H9 (cell line): ENCODE measurements at regions not wholly inside any gene's neighbourhood (a gene's known extent, or its start where the extent isn't known, plus 50 kb on each side); places are given as distances from the start of the nearest gene placed in this dataset.
"Not testable (repeated sequence)": the region's sequence is repeated elsewhere in the genome, so short reads cannot be mapped to it uniquely, and the experiment has no call there.

Source experiments
- DNase-seq: peaks from one replicate; pipeline ENCODE4 v3.0.0-alpha.2; 2017
- H2AFZ ChIP-seq: one replicate; pipeline ENCODE4 v1.6.1; 2013; ENCODE audit warnings: mild to moderate bottlenecking, low read length, control low read depth, moderate library complexity
- H2AK5ac ChIP-seq: 2 replicates; pipeline ENCODE4 v1.6.1; 2013; ENCODE audit warnings: low read length, control low read depth, mixed read lengths; ENCODE audit not compliant: insufficient read length
- H2BK120ac ChIP-seq: one replicate; pipeline ENCODE4 v1.6.1; 2013; ENCODE audit warnings: low read depth, mild to moderate bottlenecking, low read length, control low read depth, inconsistent platforms; ENCODE audit not compliant: poor library complexity, severe bottlenecking
- H2BK12ac ChIP-seq: 2 replicates; pipeline ENCODE4 v1.6.1; 2013; ENCODE audit warnings: low read length, control low read depth, mixed read lengths, low read depth; ENCODE audit not compliant: insufficient read length
- H2BK15ac ChIP-seq: 2 replicates; pipeline ENCODE4 v1.6.1; 2013; ENCODE audit warnings: low read depth, low read length, control low read depth
- H2BK20ac ChIP-seq: one replicate; pipeline ENCODE4 v1.6.1; 2013; ENCODE audit warnings: low read depth, mild to moderate bottlenecking, low read length, control low read depth, inconsistent platforms; ENCODE audit not compliant: poor library complexity, severe bottlenecking
- H2BK5ac ChIP-seq: 2 replicates; pipeline ENCODE4 v1.6.1; 2013; ENCODE audit warnings: low read length, control low read depth, mixed read lengths; ENCODE audit not compliant: insufficient read length
- H3K14ac ChIP-seq: 2 replicates; pipeline ENCODE4 v1.6.1; 2013; ENCODE audit warnings: low read length, control low read depth; ENCODE audit not compliant: insufficient read depth
- H3K18ac ChIP-seq: 2 replicates; pipeline ENCODE4 v1.6.1; 2013; ENCODE audit warnings: low read depth, mild to moderate bottlenecking, mixed read lengths, low read length, control low read depth; ENCODE audit not compliant: insufficient read length
- H3K23ac ChIP-seq: 2 replicates; pipeline ENCODE4 v1.6.1; 2013; ENCODE audit warnings: low read length, control low read depth, mixed read lengths, low read depth; ENCODE audit not compliant: insufficient read length
- H3K23me2 ChIP-seq: 2 replicates; pipeline ENCODE4 v1.6.1; 2013; ENCODE audit warnings: low read depth, mild to moderate bottlenecking, mixed read lengths, low read length, control low read depth; ENCODE audit not compliant: insufficient read length, poor library complexity, severe bottlenecking
- H3K27ac ChIP-seq: 2 replicates; pipeline ENCODE4 v1.5.1; 2013; ENCODE audit warnings: low read length, control low read depth, mixed read lengths, low read depth; ENCODE audit not compliant: insufficient read length
- H3K27me3 ChIP-seq: 2 replicates; pipeline ENCODE4 v1.6.1; 2013; ENCODE audit warnings: low read length, control low read depth, inconsistent platforms; ENCODE audit not compliant: insufficient read depth
- H3K4ac ChIP-seq: 2 replicates; pipeline ENCODE4 v1.6.1; 2013; ENCODE audit warnings: low read depth, mild to moderate bottlenecking, control low read depth, inconsistent platforms, low read length, moderate library complexity
- H3K4me1 ChIP-seq: 2 replicates; pipeline ENCODE4 v1.6.1; 2013; ENCODE audit warnings: low read length, control low read depth, inconsistent platforms; ENCODE audit not compliant: insufficient read depth
- H3K4me2 ChIP-seq: 2 replicates; pipeline ENCODE4 v1.6.1; 2013; ENCODE audit warnings: low read length, control low read depth, mixed read lengths; ENCODE audit not compliant: insufficient read length, insufficient read depth
- H3K56ac ChIP-seq: 2 replicates; pipeline ENCODE4 v1.6.1; 2013; ENCODE audit warnings: low read depth, mild to moderate bottlenecking, mixed read lengths, low read length, control low read depth; ENCODE audit not compliant: insufficient read length
- H3K79me1 ChIP-seq: 2 replicates; pipeline ENCODE4 v1.6.1; 2013; ENCODE audit warnings: low read depth, mild to moderate bottlenecking, moderate library complexity, low read length, control low read depth, inconsistent platforms; ENCODE audit not compliant: insufficient read depth, poor library complexity, severe bottlenecking
- H3K79me2 ChIP-seq: 2 replicates; pipeline ENCODE4 v1.6.1; 2013; ENCODE audit warnings: low read length, control low read depth, inconsistent platforms; ENCODE audit not compliant: insufficient read depth
- H3K9ac ChIP-seq: 2 replicates; pipeline ENCODE4 v1.6.1; 2013; ENCODE audit warnings: low read length, control low read depth, mixed read lengths; ENCODE audit not compliant: insufficient read length; ENCODE audit errors: extremely low read depth
- H3K9me3 ChIP-seq: one replicate; pipeline ENCODE4 v1.6.1; 2013; ENCODE audit warnings: low read depth, low read length, inconsistent platforms; ENCODE audit not compliant: control insufficient read depth
- H3T11ph ChIP-seq: one replicate; pipeline ENCODE4 v1.6.1; 2013; ENCODE audit warnings: mild to moderate bottlenecking, low read length, control low read depth, inconsistent platforms
- H4K20me1 ChIP-seq: one replicate; pipeline ENCODE4 v1.6.1; 2013; ENCODE audit not compliant: control insufficient read depth, insufficient read length, insufficient read depth
- H4K5ac ChIP-seq: 2 replicates; pipeline ENCODE4 v1.6.1; 2013; ENCODE audit warnings: low read depth, mild to moderate bottlenecking, mixed read lengths, low read length, control low read depth; ENCODE audit not compliant: insufficient read length
- H4K8ac ChIP-seq: replicated peaks from 2 replicates; pipeline ENCODE4 v1.6.1; 2013; ENCODE audit warnings: low read length, control low read depth, mixed read lengths, low read depth; ENCODE audit not compliant: insufficient read length
- H4K91ac ChIP-seq: 2 replicates; pipeline ENCODE4 v1.6.1; 2013; ENCODE audit warnings: low read depth, mild to moderate bottlenecking, moderate library complexity, mixed read lengths, low read length, control low read depth; ENCODE audit not compliant: insufficient read length
- H3K27ac Mint-ChIP-seq, 3 experiments: 2 replicates in 2 of 3; 3 replicates in 1 of 3; pipeline ENCODE4 v1.8.0; 2020 to 2021; ENCODE audit warnings: mixed read lengths in 3 of 3, mild to moderate bottlenecking in 1 of 3, moderate library complexity in 1 of 3
- H3K27me3 Mint-ChIP-seq: 2 replicates; pipeline ENCODE4 v1.8.0; 2021; ENCODE audit warnings: low read depth, mild to moderate bottlenecking, moderate library complexity, mixed read lengths
- H3K36me3 Mint-ChIP-seq, 3 experiments: 2 replicates in 2 of 3; 3 replicates in 1 of 3; pipeline ENCODE4 v1.8.0; 2020 to 2021; ENCODE audit warnings: low read depth in 3 of 3, mixed read lengths in 3 of 3; ENCODE audit not compliant: insufficient read depth in 1 of 3
- H3K4me1 Mint-ChIP-seq, 2 experiments: 2 replicates each; pipeline ENCODE4 v1.8.0; 2020; ENCODE audit warnings: mixed read lengths in 2 of 2
- H3K4me3 Mint-ChIP-seq, 2 experiments: 2 replicates in 1 of 2; 3 replicates in 1 of 2; pipeline ENCODE4 v1.8.0; 2020 to 2021; ENCODE audit warnings: mild to moderate bottlenecking in 2 of 2, mixed read lengths in 2 of 2, moderate library complexity in 1 of 2
- H3K9me3 Mint-ChIP-seq, 2 experiments: 2 replicates in 1 of 2; 3 replicates in 1 of 2; pipeline ENCODE4 v1.8.0; 2020; ENCODE audit warnings: mild to moderate bottlenecking in 2 of 2, mixed read lengths in 2 of 2, moderate library complexity in 1 of 2
- WGBS: extraction: QIAGEN DNeasy Blood & Tissue Kit; methylation state at CpG from one replicate; pipeline ENCODE4 v1.1.7; 2013; ENCODE audit warnings: missing lambda C conversion rate, low lambda C conversion rate, mixed read lengths; ENCODE audit not compliant: insufficient read length; ENCODE audit errors: extremely low coverage; 5-methylcytosine and 5-hydroxymethylcytosine counted together

DNA sequence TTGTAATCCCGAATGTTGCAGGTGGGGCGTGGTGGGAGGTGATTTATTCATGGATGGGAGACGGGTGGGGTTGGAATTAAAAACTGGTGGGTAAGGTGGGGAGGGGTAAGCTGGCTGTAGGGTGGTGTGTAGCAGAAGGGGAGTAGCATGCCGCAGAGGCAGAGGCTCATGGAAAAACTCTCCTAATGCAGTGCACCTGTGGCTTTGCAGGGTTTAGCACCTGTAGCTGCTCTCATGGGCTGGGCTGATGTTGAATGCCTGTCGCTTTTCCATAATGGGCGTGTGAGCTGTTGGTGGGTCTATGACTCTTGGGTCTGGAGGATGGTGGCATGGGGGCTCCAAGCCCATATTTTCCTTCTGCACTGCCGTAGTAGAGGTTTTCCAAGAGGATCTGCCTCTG is 169.0 kb upstream of the ZNF519 start:
- H3K23ac ChIP-seq, H4K91ac ChIP-seq, H3K79me2 ChIP-seq, H2BK5ac ChIP-seq, H3K23me2 ChIP-seq, H3K56ac ChIP-seq, H4K5ac ChIP-seq, H3K4ac ChIP-seq, H3K27me3 ChIP-seq, H2BK15ac ChIP-seq, H3K4me2 ChIP-seq, H3T11ph ChIP-seq, H3K4me1 ChIP-seq, H2BK20ac ChIP-seq, H3K4me3 Mint-ChIP-seq, H4K8ac ChIP-seq, H2BK120ac ChIP-seq, H3K27ac Mint-ChIP-seq, H2AK5ac ChIP-seq, H3K79me1 ChIP-seq, H3K4me1 Mint-ChIP-seq, H4K20me1 ChIP-seq, H2BK12ac ChIP-seq, H3K9ac ChIP-seq, H3K27me3 Mint-ChIP-seq, H2AFZ ChIP-seq, H3K27ac ChIP-seq, H3K14ac ChIP-seq, H3K18ac ChIP-seq, DNase-seq: not testable (repeated sequence)
- no CpG with 5 or more reads among the region's 7 CpGs for WGBS
- Mint-ChIP-seq H3K36me3 (peaks cover 8 to 35% (median 16%) of the 10 kb centered on the region in 3 experiments; a peak in 6 of 7 replicates), H3K9me3 (peaks cover 82 to 86% of the 10 kb centered on the region in 2 experiments)
- peaks cover 25% of the 10 kb centered on the region for H3K9me3 ChIP-seq

- not testable (repeated sequence) for H3K27ac ChIP-seq, H3K14ac ChIP-seq, H2AK5ac ChIP-seq, H3K4me1 Mint-ChIP-seq, H2BK20ac ChIP-seq, H4K91ac ChIP-seq, H3K23me2 ChIP-seq, H3K4me3 Mint-ChIP-seq, DNase-seq, H3K79me1 ChIP-seq, H3K4ac ChIP-seq, H3K56ac ChIP-seq, H3K36me3 Mint-ChIP-seq, H3K9me3 ChIP-seq, H3K9ac ChIP-seq, H3K4me2 ChIP-seq, H3K79me2 ChIP-seq, H2AFZ ChIP-seq, H4K8ac ChIP-seq, H3K18ac ChIP-seq, H3K4me1 ChIP-seq, H3K27ac Mint-ChIP-seq, H3K23ac ChIP-seq, H4K5ac ChIP-seq, H3T11ph ChIP-seq, H2BK12ac ChIP-seq, H2BK15ac ChIP-seq, H4K20me1 ChIP-seq, H3K27me3 Mint-ChIP-seq, H2BK5ac ChIP-seq, H2BK120ac ChIP-seq, H3K27me3 ChIP-seq
- peaks cover 69 to 73% of the 10 kb centered on the region in 2 experiments for H3K9me3 Mint-ChIP-seq
- no CpG with 5 or more reads among the region's 3 CpGs for WGBS
Observed at GRCh38 chr18:14295081-14295480, 162.8 kb upstream of the ZNF519 start.
